Activated CD4-positive, alpha-beta memory T cell treated with anti-CD3 and anti-CD28 coated beads for 36 hours (primary cell): ENCODE measurements at regions not wholly inside any gene's neighbourhood (a gene's known extent, or its start where the extent isn't known, plus 50 kb on each side); places are given as distances from the start of the nearest gene placed in this dataset.

Experiments used
- CTCF ChIA-PET: fragments of 350-600 bp; sonication (Branson Sonifier 250); formaldehyde crosslinking; loops from one replicate; lab custom pipeline; 2021; ENCODE audit warnings: antibody characterized with exemption, inconsistent platforms; lab: Charles Lee
- POLR2A ChIA-PET: fragments of 350-600 bp; sonication (Branson Sonifier 250); formaldehyde crosslinking; loops from one replicate; lab custom pipeline; 2021; ENCODE audit warnings: antibody characterized with exemption; lab: Charles Lee
- DNase-seq: peaks from one replicate; pipeline ENCODE4 v3.0.0-alpha.2; 2020
- H3K27ac Mint-ChIP-seq: one replicate; pipeline ENCODE4 v1.8.0; 2021; ENCODE audit warnings: mixed read lengths
- H3K27me3 Mint-ChIP-seq: one replicate; pipeline ENCODE4 v1.8.0; 2021; ENCODE audit warnings: mixed read lengths
- H3K36me3 Mint-ChIP-seq: one replicate; pipeline ENCODE4 v1.8.0; 2021; ENCODE audit warnings: mixed read lengths
- H3K4me1 Mint-ChIP-seq: one replicate; pipeline ENCODE4 v1.8.0; 2021; ENCODE audit warnings: low read depth, mixed read lengths
- H3K4me3 Mint-ChIP-seq: one replicate; pipeline ENCODE4 v1.8.0; 2021; ENCODE audit warnings: mild to moderate bottlenecking, mixed read lengths
- H3K9me3 Mint-ChIP-seq: one replicate; pipeline ENCODE4 v1.8.0; 2021; ENCODE audit warnings: mixed read lengths
- intact Hi-C: fragments of 100-400 bp; cut with micrococcal nuclease; formaldehyde crosslinking; loops from one replicate; pipeline ENCODE4 v1.15.1; 2023

DNA sequence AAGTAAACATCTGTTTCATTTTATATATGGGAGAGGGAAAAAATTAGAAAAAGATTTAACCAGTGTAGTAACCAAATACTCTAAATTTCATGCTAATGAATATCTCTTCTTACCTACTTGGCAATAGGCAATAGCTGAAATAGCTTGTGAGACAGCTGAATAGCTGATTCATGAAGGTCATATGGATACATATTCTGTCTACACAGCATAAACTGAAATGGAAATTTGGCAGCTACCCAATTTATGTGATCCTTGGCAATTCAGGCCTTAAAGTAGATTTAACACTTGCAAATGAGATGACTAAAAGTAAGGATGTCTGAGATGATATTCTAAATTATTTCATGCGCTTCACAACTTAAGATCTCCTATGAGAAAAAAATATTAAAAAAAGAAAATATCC is 261.2 kb upstream of the SEMA3A start:
- Mint-ChIP-seq H3K4me3 (no peak overlapping the region), H3K4me1 (no peaks in the 10 kb centered on the region), H3K36me3 (no peaks in the 10 kb centered on the region), H3K27me3 (no peaks in the 10 kb centered on the region), H3K27ac (no peak overlapping the region), H3K9me3 (no peaks in the 10 kb centered on the region)
- DNase-seq: no peak
- intact Hi-C loops: loop anchor here (5.0 kb wide), 1 partner anchor 52 kb away; no protein-coding TSS in a partner anchor
- POLR2A ChIA-PET: no interaction called here
- CTCF ChIA-PET: no interaction called here

DNA sequence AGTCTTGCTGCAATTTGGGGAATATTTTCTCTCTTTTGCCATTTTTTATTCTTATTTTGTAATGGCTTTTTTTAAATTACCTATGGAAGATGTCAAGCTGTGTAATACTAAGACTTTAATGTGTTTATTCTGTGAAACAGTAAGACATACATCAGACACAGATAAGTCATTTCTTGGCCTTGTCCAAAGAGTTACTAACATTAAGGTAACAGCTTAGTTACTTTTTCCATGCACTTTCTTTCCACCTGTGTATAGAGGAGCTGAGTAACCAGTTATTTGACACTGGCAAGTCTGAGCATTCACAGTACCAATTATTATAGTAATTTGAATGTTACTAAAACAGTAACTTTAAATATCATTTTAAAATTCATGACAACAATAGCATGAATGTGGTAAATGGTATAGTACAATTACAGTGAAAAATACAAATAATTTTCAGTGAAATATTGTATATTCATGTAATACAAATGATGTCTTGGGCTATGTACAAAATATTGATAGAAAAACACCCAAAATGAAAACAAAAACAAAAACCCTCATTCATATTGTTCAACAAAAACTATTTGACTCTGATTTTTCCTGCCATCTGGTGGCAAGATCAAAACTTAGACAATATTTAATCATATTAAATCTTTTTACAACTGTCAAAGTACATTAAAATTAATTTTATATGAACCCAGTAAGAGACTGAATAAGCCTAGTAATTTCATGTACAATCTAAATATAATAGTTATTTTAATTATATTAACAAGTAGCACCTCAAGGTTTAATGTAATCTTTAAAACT is 259.8 kb upstream of the SEMA3A start:
- H3K4me3 Mint-ChIP-seq: no peak overlapping the region
- no peak for DNase-seq
- ChIA-PET CTCF (no interaction called here), POLR2A (no interaction called here)
- H3K27me3 Mint-ChIP-seq: no peaks in the 10 kb centered on the region
- H3K27ac Mint-ChIP-seq: no peak overlapping the region
- no peaks in the 10 kb centered on the region for H3K9me3 Mint-ChIP-seq
- no peaks in the 10 kb centered on the region for H3K36me3 Mint-ChIP-seq
- H3K4me1 Mint-ChIP-seq: no peaks in the 10 kb centered on the region
- intact Hi-C loops: loop anchor here (5.0 kb wide), 1 partner anchor 477 kb away; no protein-coding TSS in a partner anchor

DNA sequence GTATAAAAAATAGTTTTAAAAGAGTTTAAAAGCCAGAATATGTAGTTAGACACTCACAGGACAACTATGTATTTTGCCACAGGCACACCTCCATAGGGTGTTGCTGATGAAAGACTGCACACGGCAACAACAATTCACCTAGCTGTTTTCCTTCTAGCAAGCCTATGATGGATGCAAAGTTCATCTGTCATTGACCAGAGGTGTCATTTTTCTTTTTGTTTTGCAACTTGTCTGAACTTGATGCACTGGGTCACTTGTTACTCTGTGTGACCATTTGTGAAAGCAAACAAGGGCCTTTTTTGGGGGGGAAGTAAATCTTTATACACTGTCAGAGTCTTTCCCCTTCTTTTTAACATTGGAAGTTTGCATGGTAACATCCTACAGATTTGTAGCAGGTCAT is 258.0 kb upstream of the SEMA3A start:
- POLR2A ChIA-PET: no interaction called here

DNA sequence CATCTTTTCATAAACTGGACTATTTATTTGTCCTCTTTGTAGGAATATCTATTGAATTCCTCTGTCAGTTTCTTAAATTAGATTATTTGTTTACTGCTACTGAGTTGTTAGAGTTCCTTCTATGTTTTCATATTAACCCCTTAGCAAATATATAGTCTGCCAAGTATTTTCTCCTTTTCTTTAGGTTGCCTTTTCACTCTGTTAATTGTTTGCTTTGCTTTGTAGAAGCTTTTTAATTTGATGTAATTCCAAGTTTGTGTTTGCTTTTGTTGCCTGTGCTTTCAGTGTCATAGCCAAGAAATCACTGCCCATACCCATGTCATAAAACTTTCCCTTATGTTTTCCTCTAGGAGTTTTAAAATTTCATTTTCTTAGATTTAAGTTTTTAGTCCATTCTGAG is 256.2 kb upstream of the SEMA3A start:
- H3K36me3 Mint-ChIP-seq: no peaks in the 10 kb centered on the region
- H3K9me3 Mint-ChIP-seq: no peaks in the 10 kb centered on the region
- no peak for DNase-seq
- no peaks in the 10 kb centered on the region for H3K4me1 Mint-ChIP-seq
- no peak overlapping the region for H3K27ac Mint-ChIP-seq
- H3K4me3 Mint-ChIP-seq: no peak overlapping the region
- ChIA-PET CTCF (no interaction called here), POLR2A (no interaction called here)
- H3K27me3 Mint-ChIP-seq: no peaks in the 10 kb centered on the region
- intact Hi-C loops: loop anchor here (5.0 kb wide), 1 partner anchor 473 kb away; no protein-coding TSS in a partner anchor

More for the DNA sequence above, 258.0 kb upstream of the SEMA3A start:
- Mint-ChIP-seq H3K4me1 (no peaks in the 10 kb centered on the region), H3K9me3 (no peaks in the 10 kb centered on the region), H3K27ac (no peak overlapping the region), H3K36me3 (no peaks in the 10 kb centered on the region), H3K27me3 (no peaks in the 10 kb centered on the region), H3K4me3 (no peak overlapping the region)
- intact Hi-C loops: loop anchor here (5.0 kb wide), 1 partner anchor 475 kb away; no protein-coding TSS in a partner anchor
- CTCF ChIA-PET: no interaction called here
- DNase-seq: no peak

DNA sequence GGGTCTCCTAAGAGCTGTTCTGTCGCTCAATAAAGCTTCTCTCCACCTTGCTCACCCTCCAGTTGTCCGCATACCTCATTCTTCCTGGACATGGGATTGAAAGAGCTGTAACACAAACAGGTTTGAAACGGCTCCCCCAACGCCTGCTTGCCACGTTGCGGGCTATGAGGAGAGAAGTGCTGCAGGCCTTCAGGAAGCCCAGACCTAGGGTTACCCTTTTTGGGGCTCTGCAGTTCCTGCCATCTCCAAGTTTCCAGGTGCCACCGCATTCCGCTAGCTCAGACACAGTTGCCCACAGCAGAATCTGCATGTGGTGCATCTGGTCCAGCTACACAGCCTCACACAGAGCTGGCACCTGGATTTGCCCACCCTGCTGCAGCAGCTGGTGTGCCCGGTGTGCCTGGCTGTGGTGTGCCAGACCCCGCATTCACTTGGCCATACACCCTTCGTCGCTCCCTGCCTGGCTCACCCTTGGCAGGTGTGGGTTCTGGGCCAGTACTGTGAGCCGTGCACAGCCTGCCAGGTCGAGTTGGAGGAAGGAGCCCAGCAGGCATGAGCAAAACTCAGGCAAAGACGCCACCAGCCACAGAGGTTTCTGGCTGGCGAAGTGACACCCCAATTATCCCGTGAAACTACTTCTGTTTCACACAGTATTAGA is 253.2 kb upstream of the SEMA3A start:
- Mint-ChIP-seq H3K4me1 (no peaks in the 10 kb centered on the region), H3K27ac (no peak overlapping the region), H3K4me3 (no peak overlapping the region), H3K9me3 (no peaks in the 10 kb centered on the region), H3K36me3 (no peaks in the 10 kb centered on the region), H3K27me3 (no peaks in the 10 kb centered on the region)
- intact Hi-C loops: no loop called here
- CTCF ChIA-PET: no interaction called here
- DNase-seq: no peak
- POLR2A ChIA-PET: no interaction called here

DNA sequence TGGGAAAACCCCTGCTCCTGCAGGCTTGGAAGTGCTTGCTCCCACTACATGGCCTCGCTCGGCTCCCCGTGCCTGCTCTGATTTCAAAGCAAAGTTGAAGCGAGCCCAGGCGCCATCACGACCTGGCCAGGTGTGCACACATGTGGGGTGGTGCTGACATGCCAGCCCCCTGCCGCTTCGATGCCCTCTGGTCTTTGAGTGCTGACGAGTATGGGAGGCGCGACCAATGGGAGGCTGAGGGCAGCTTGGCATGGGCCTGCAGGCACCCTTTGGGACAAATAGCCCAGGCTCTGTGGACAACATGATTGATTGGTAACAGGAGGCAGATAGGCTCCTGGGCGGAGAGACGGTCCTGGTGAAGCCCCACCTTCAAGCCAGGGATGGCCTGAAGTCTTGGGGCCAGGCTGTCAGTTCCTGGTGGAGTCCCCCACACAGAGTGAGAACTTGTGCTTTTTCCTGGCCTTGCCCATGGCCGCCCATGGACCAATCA is 252.4 kb upstream of the SEMA3A start:
- H3K4me3 Mint-ChIP-seq: no peak overlapping the region
- CTCF ChIA-PET: no interaction called here
- intact Hi-C loops: no loop called here
- no peak for DNase-seq
- H3K4me1 Mint-ChIP-seq: no peaks in the 10 kb centered on the region
- H3K27me3 Mint-ChIP-seq: no peaks in the 10 kb centered on the region
- no peaks in the 10 kb centered on the region for H3K9me3 Mint-ChIP-seq
- no peaks in the 10 kb centered on the region for H3K36me3 Mint-ChIP-seq
- POLR2A ChIA-PET: no interaction called here
- no peak overlapping the region for H3K27ac Mint-ChIP-seq

DNA sequence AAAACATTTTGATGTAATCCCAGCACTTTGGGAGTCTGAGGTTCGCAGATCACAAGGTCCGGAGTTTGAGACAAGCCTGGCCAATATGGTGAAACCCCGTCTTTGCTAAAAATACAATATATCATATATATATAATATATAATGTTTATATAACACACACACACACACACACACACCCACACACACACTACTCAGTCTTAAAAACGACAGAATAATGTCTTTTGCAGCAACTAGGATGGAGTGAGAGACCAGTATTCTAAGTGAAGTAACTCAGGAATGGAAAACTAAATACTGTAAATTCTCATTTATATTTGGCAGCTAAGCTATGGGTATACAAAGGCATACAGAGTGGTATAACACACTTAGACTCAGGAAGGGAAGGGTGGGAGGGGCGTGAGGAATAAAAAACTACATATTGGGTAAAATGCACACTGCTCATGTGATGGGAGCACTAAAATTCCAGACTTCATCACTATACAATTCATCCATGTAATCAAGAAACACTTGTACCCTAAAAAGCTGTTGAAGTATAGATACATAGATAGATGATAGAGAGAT is 231.2 kb upstream of the SEMA3A start:
- Mint-ChIP-seq H3K4me3 (no peak overlapping the region), H3K27ac (no peak overlapping the region), H3K4me1 (no peaks in the 10 kb centered on the region), H3K9me3 (peaks cover 13% of the 10 kb centered on the region), H3K36me3 (no peaks in the 10 kb centered on the region), H3K27me3 (no peaks in the 10 kb centered on the region)
- CTCF ChIA-PET: no interaction called here
- no peak for DNase-seq
- intact Hi-C loops: no loop called here
- POLR2A ChIA-PET: no interaction called here

DNA sequence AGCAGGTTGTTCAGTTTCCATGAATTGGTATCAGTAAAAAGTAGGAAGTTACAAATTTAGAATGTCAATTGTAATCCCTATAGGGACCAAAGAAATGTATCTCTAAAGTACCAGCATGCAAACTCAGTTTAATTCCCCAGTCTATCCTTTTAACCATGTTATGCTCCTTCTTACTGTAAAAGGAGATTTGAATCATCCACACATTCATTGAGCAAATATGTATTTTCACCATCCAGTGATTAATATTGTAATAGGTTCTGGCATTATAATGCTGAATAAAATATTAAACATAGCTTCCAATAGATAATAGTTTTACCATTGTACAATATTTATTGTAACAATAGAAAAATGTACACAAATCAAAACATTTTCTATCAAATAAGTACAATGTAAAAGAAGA is 228.2 kb upstream of the SEMA3A start:
- Mint-ChIP-seq H3K4me1 (no peaks in the 10 kb centered on the region), H3K27me3 (no peaks in the 10 kb centered on the region), H3K36me3 (no peaks in the 10 kb centered on the region), H3K9me3 (peaks cover 29% of the 10 kb centered on the region), H3K27ac (no peak overlapping the region), H3K4me3 (no peak overlapping the region)
- POLR2A ChIA-PET: no interaction called here
- no peak for DNase-seq
- intact Hi-C loops: no loop called here
- CTCF ChIA-PET: no interaction called here

DNA sequence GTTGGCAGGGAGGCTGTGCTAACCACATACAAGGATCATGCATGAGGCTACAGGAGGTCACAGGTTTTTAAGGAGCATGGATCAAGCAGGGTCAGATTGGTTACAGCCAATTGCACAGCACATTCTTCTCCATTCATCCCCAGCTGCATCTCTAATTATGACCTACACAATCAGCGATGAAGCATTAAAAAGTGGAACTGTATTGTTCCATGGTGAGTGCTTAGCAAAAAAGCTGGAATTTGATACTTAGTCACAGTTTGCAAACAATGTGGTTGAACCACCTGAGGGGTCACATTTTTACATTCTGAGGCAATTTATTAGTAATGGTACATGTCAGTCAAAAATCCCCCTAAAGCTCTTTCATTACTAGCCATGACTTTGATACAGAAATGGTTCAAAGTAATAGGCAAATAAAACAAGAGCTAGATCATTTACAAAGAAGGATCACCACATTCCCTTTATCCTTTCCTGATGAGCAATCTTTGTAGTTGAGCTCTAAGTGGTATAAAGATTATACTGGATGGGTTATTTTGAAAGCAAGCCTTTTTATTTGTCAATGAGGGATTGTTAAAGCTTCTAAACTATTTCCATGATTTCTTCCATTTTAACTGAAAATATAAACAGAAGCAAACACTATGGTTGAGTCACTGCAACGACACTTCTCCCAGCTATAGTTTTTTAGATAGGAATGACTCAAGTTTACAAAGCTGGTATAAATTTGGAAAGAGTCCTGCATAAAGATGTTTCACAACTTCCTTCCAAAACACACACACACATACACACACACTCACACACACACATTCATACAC is 217.8 kb upstream of the SEMA3A start:
- Mint-ChIP-seq H3K9me3 (peaks cover 4% of the 10 kb centered on the region), H3K27me3 (no peaks in the 10 kb centered on the region), H3K4me1 (no peaks in the 10 kb centered on the region), H3K4me3 (no peak overlapping the region), H3K27ac (no peak overlapping the region), H3K36me3 (no peaks in the 10 kb centered on the region)
- no peak for DNase-seq
- ChIA-PET CTCF (no interaction called here), POLR2A (no interaction called here)
- intact Hi-C loops: no loop called here

DNA sequence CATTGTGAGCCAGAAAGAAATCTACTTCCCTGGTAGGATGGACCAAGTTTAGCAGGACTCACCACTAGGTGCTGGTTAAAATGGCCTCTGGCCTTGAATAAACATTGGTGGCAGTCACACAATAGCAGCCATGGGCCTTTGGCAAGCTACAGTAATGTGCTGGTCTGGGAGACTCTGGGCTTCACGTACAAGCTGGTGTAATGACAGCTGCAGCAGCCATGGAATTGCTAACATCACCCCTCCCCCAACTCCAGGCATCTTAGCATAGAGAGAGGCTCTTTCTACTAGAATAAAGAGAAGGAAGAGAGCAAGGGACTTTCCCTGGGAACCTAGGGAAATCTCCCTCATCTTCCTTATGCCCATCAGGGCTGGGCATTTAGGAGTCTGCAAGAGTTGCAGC is 205.1 kb upstream of the SEMA3A start:
- no peak overlapping the region for H3K27ac Mint-ChIP-seq
- H3K27me3 Mint-ChIP-seq: no peaks in the 10 kb centered on the region
- CTCF ChIA-PET: no interaction called here
- no peak for DNase-seq
- H3K9me3 Mint-ChIP-seq: peaks cover 22% of the 10 kb centered on the region
- POLR2A ChIA-PET: no interaction called here
- intact Hi-C loops: no loop called here
- H3K4me1 Mint-ChIP-seq: no peaks in the 10 kb centered on the region
- no peaks in the 10 kb centered on the region for H3K36me3 Mint-ChIP-seq
- H3K4me3 Mint-ChIP-seq: no peak overlapping the region

DNA sequence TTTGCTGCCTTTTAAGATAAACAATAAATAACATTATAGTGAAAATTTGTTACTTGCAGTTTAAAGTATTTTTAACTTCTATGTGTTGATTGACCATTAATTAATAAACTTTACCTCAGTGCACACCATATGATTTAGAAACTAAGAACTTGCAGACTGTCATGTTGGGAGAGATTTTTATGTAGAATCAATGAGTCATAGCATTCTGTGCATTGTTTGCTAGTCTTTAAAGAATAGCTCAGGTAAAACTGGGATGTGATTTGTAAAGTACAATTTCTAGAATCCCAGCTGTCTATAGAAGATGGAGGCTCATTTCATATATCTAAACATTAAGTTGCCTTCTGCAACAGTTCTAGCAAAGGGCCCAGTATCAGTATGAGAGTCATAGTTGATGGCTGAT is 199.6 kb upstream of the SEMA3A start:
- no peak for DNase-seq
- Mint-ChIP-seq H3K4me3 (no peak overlapping the region), H3K27ac (no peak overlapping the region), H3K36me3 (no peaks in the 10 kb centered on the region), H3K4me1 (no peaks in the 10 kb centered on the region), H3K27me3 (no peaks in the 10 kb centered on the region), H3K9me3 (no peaks in the 10 kb centered on the region)
- intact Hi-C loops: no loop called here
- ChIA-PET POLR2A (no interaction called here), CTCF (no interaction called here)

DNA sequence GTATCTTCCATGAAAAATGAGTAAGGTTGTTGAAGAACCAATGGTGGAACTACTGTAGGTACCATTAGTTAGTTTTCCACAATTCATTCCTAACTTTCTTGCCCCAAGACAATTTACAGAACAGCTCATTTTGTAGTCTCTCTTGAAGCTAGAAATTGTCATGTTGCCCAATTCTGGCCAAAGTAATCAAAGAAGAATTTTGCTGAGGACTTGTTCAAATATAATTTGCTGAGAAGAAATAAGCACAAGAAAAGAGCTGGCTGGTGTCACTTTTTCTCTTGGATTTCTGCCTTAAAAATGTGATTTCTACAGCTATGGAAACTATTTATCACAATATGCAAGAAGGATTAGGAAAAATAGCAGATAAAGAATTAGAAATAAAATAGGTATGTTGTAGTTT is 199.2 kb upstream of the SEMA3A start:
- POLR2A ChIA-PET: no interaction called here
- no peak for DNase-seq
- Mint-ChIP-seq H3K4me3 (no peak overlapping the region), H3K27me3 (no peaks in the 10 kb centered on the region), H3K4me1 (no peaks in the 10 kb centered on the region), H3K9me3 (no peaks in the 10 kb centered on the region), H3K36me3 (no peaks in the 10 kb centered on the region), H3K27ac (no peak overlapping the region)
- CTCF ChIA-PET: no interaction called here
- intact Hi-C loops: no loop called here
